T-helper 1 cell treated with Interleukin-12 subunit alpha and Interleukin-12 subunit beta and Interleukin-4 antibody, amounts not matched to agents 30 μg/mL and 1 μg/mL, for 36 hours (primary cell): ENCODE measurements at regions not wholly inside any gene's neighbourhood (a gene's known extent, or its start where the extent isn't known, plus 50 kb on each side); places are given as distances from the start of the nearest gene placed in this dataset.

Source experiments
- H3K27ac Mint-ChIP-seq: one replicate; pipeline ENCODE4 v1.8.0; 2021; ENCODE audit warnings: mild to moderate bottlenecking, mixed read lengths
- H3K27me3 Mint-ChIP-seq: one replicate; pipeline ENCODE4 v1.8.0; 2021; ENCODE audit warnings: low read depth, mixed read lengths
- H3K36me3 Mint-ChIP-seq: one replicate; pipeline ENCODE4 v1.8.0; 2021; ENCODE audit warnings: low read depth, mixed read lengths
- H3K4me1 Mint-ChIP-seq: one replicate; pipeline ENCODE4 v1.8.0; 2021; ENCODE audit warnings: low read depth, mixed read lengths
- H3K4me3 Mint-ChIP-seq: one replicate; pipeline ENCODE4 v1.8.0; 2021; ENCODE audit warnings: mild to moderate bottlenecking, moderate library complexity, mixed read lengths
- H3K9me3 Mint-ChIP-seq: one replicate; pipeline ENCODE4 v1.8.0; 2021; ENCODE audit warnings: mixed read lengths

GRCh38 chr16:52078716-52079655 is 468.0 kb downstream of the TOX3 start:
- Mint-ChIP-seq H3K27me3 (no peaks in the 10 kb centered on the region), H3K4me3 (no peak overlapping the region)

GRCh38 chr16:52077607-52078006 is 469.3 kb downstream of the TOX3 start:
- H3K4me3 Mint-ChIP-seq, result no peak overlapping the region
- H3K27me3 Mint-ChIP-seq, result no peaks in the 10 kb centered on the region
- no peaks in the 10 kb centered on the region for H3K4me1 Mint-ChIP-seq
- peaks cover 11% of the 10 kb centered on the region for H3K9me3 Mint-ChIP-seq
- no peak overlapping the region for H3K27ac Mint-ChIP-seq
- no peaks in the 10 kb centered on the region for H3K36me3 Mint-ChIP-seq

More at GRCh38 chr16:52078716-52079655, 468.0 kb downstream of the TOX3 start:
- Mint-ChIP-seq H3K27ac (no peak overlapping the region), H3K4me1 (no peaks in the 10 kb centered on the region), H3K9me3 (peaks cover 11% of the 10 kb centered on the region), H3K36me3 (no peaks in the 10 kb centered on the region)

DNA sequence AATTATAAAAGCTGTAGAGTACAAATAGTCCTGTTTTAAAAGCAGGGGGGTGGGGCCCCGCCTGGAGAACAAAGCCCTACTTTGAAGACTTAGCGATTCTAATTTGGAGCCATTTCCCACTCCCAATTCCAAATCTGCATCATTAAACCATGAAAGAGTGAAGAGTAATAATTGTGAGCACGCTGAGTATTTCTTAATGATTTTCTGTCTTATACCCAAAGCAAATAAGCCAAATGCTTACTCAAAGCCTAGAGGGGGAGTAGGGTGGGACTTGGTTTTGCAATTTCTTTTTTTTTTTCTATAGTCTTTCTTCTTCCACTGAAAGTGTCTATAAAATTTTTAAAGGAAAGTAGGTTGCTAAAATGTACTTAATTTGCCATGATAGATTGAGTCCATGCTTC is 470.1 kb downstream of the TOX3 start:
- Mint-ChIP-seq H3K4me3 (no peak overlapping the region), H3K36me3 (no peaks in the 10 kb centered on the region), H3K27ac (no peak overlapping the region), H3K9me3 (peaks cover 8% of the 10 kb centered on the region), H3K27me3 (no peaks in the 10 kb centered on the region), H3K4me1 (no peaks in the 10 kb centered on the region)

DNA sequence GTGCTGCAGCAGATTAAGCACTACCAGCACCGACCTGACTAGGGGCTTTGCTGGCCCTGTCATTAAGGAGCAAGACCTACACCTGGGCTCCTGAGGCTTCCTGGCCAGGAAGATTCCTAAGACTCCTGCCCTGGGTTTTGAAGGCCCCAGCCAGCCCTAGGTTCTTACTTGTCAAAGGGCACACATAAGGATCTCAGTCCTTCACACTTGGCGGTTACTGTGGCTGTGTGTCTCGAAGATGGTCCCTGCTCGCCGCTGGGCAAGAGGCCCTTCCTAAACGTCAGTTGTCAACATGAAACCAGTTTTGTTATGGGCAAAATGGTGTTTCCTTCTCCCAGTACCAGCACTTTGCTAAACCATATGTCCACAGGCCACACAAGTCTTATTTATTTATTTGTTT is 470.6 kb downstream of the TOX3 start:
- Mint-ChIP-seq H3K4me1 (no peaks in the 10 kb centered on the region), H3K4me3 (no peak overlapping the region), H3K27me3 (no peaks in the 10 kb centered on the region), H3K9me3 (peaks cover 8% of the 10 kb centered on the region), H3K36me3 (no peaks in the 10 kb centered on the region), H3K27ac (no peak overlapping the region)

GRCh38 chr16:52074133-52074532 is 472.8 kb downstream of the TOX3 start:
- no peaks in the 10 kb centered on the region for H3K27me3 Mint-ChIP-seq
- H3K4me1 Mint-ChIP-seq, result no peaks in the 10 kb centered on the region
- no peak overlapping the region for H3K27ac Mint-ChIP-seq
- H3K36me3 Mint-ChIP-seq, result no peaks in the 10 kb centered on the region
- peaks cover 4% of the 10 kb centered on the region for H3K9me3 Mint-ChIP-seq
- no peak overlapping the region for H3K4me3 Mint-ChIP-seq

GRCh38 chr16:52073024-52073423 is 473.9 kb downstream of the TOX3 start:
- H3K27me3 Mint-ChIP-seq, result no peaks in the 10 kb centered on the region
- H3K4me1 Mint-ChIP-seq, result no peaks in the 10 kb centered on the region
- peaks cover 4% of the 10 kb centered on the region for H3K9me3 Mint-ChIP-seq
- H3K27ac Mint-ChIP-seq, result no peak overlapping the region
- no peak overlapping the region for H3K4me3 Mint-ChIP-seq
- H3K36me3 Mint-ChIP-seq, result no peaks in the 10 kb centered on the region

DNA sequence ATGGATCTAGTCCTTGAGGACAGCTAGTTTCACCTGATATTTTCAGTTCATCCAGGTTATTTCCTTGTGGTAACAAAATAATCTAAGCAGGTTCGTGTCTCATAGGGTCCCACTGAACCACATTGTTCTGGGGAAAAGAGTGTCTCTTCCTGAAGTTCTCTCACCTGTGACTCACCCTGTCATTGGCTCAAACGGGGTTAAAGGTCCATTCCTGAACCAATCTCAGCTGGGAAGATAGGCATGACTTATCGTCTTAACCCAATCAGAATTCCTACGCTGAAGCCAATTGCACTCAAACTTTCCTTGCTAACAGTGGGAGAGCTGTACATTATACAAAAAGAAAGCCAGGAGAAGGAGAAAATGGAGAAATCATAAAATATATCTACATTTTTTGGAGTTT is 475.8 kb downstream of the TOX3 start:
- no peak overlapping the region for H3K4me3 Mint-ChIP-seq
- no peaks in the 10 kb centered on the region for H3K27me3 Mint-ChIP-seq
- H3K36me3 Mint-ChIP-seq, result no peaks in the 10 kb centered on the region
- peaks cover 4% of the 10 kb centered on the region for H3K9me3 Mint-ChIP-seq
- H3K27ac Mint-ChIP-seq, result no peak overlapping the region
- H3K4me1 Mint-ChIP-seq, result no peaks in the 10 kb centered on the region

- Mint-ChIP-seq H3K27ac (no peak overlapping the region), H3K4me1 (no peaks in the 10 kb centered on the region), H3K27me3 (no peaks in the 10 kb centered on the region), H3K4me3 (no peak overlapping the region), H3K9me3 (peaks cover 3% of the 10 kb centered on the region), H3K36me3 (no peaks in the 10 kb centered on the region)
Observed at GRCh38 chr16:52070341-52071057, 476.4 kb downstream of the TOX3 start.

GRCh38 chr16:52069866-52070265 is 477.1 kb downstream of the TOX3 start:
- no peaks in the 10 kb centered on the region for H3K27me3 Mint-ChIP-seq
- H3K4me1 Mint-ChIP-seq, result no peaks in the 10 kb centered on the region
- H3K36me3 Mint-ChIP-seq, result no peaks in the 10 kb centered on the region
- no peak overlapping the region for H3K27ac Mint-ChIP-seq
- no peak overlapping the region for H3K4me3 Mint-ChIP-seq
- peaks cover 5% of the 10 kb centered on the region for H3K9me3 Mint-ChIP-seq

DNA sequence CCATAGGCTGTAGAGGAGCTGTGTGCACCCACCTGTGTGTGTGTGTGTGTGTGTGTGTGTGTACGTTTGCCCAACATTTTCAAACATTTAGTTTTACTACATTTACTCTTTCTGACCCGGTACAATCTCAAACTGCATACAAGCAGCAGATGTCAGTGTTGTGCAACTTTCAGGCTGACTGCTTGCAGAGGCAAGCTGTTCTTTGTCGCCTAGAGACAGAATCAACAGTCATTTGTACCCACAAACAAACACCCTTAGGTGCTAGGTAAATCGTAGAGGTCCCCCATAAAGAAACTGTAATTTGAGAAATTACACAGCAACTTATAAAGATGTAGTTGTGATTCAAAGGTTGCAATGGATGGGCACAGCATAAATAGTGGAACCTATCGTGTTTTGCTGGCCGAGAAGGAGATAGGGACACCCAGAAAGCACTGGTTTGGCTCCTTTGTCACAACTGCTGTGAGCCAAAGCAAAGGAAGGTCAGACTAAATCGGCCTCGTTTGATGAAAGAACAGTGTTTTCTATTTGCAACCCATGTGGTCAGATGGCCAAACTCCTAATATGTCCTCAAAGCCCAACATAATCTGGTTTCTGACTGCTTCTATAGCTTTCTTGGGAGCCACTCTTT is 478.4 kb downstream of the TOX3 start:
- H3K36me3 Mint-ChIP-seq, result no peaks in the 10 kb centered on the region
- no peak overlapping the region for H3K27ac Mint-ChIP-seq

DNA sequence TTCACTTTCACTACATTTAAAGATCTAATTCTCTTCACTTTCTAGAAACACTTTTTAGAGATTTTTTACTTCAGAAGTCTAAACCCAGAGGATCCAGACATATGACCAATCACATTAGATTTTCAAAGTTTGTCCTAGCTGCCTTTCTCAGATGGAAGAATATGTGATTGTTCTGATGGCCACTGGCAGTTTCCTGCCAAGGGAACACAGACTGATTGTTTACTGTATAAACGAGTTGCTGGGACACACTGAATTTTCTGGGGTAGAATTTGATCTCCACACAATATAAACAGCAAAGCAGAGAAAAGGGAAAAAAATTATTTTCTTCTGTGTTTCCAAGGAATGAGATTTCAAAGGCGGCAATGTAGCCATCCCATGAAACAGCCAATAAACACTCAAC is 480.0 kb downstream of the TOX3 start:
- no peaks in the 10 kb centered on the region for H3K4me1 Mint-ChIP-seq
- H3K9me3 Mint-ChIP-seq, result peaks cover 5% of the 10 kb centered on the region

More for the DNA sequence above, 478.4 kb downstream of the TOX3 start:
- Mint-ChIP-seq H3K9me3 (peaks cover 5% of the 10 kb centered on the region), H3K4me1 (no peaks in the 10 kb centered on the region), H3K4me3 (no peak overlapping the region), H3K27me3 (no peaks in the 10 kb centered on the region)

DNA sequence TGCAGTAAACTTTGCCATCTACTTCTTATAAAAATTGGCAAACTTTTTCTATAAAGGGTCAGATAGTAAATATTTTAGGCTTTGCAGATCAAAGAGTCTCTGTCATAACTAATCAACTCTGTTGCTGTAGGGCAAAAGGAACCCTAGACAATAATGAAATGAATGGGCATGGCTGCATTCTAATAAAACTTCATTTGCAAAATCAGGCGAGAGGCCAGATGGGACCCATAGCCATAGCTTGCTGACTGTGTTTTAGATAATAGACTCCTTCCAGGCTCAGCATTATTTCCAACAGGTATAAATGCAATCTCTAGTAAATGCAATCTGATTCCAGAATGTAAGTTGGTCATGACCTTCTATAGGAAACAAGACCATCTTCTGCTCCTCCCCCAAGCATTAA is 490.7 kb downstream of the TOX3 start:
- H3K27ac Mint-ChIP-seq, result no peak overlapping the region
- no peaks in the 10 kb centered on the region for H3K4me1 Mint-ChIP-seq
- no peaks in the 10 kb centered on the region for H3K36me3 Mint-ChIP-seq
- H3K4me3 Mint-ChIP-seq, result no peak overlapping the region
- H3K27me3 Mint-ChIP-seq, result no peaks in the 10 kb centered on the region
- H3K9me3 Mint-ChIP-seq, result peaks cover 4% of the 10 kb centered on the region

More for the DNA sequence above, 480.0 kb downstream of the TOX3 start:
- Mint-ChIP-seq H3K27ac (no peak overlapping the region), H3K27me3 (no peaks in the 10 kb centered on the region), H3K4me3 (no peak overlapping the region), H3K36me3 (no peaks in the 10 kb centered on the region)

DNA sequence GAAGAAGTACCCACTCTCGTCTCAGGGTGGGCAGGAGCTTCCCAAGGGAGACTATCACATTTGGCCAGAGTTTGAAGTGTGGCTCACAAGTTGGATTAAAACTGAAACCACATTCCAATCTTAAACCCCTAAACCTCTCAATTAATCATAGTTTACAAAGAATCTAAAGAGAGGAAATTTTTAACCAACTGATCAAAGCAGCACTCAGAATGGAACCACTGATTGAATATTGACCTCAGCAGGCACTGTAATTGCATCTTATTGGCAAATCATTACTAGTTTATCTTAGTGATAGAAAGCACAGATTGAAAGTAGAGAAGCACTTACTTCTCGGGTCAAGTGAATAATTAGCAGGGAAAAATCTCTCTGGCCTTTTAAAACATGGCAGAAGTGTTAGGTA is 491.6 kb downstream of the TOX3 start:
- Mint-ChIP-seq H3K4me1 (no peaks in the 10 kb centered on the region), H3K4me3 (no peak overlapping the region), H3K36me3 (no peaks in the 10 kb centered on the region), H3K9me3 (peaks cover 6% of the 10 kb centered on the region), H3K27me3 (no peaks in the 10 kb centered on the region), H3K27ac (no peak overlapping the region)

GRCh38 chr16:52054326-52054725 is 492.6 kb downstream of the TOX3 start:
- no peaks in the 10 kb centered on the region for H3K36me3 Mint-ChIP-seq
- H3K4me1 Mint-ChIP-seq, result no peaks in the 10 kb centered on the region
- no peaks in the 10 kb centered on the region for H3K27me3 Mint-ChIP-seq
- peaks cover 12% of the 10 kb centered on the region for H3K9me3 Mint-ChIP-seq
- H3K4me3 Mint-ChIP-seq, result no peak overlapping the region
- no peak overlapping the region for H3K27ac Mint-ChIP-seq
